GM18867 (cell line): ENCODE measurements at regions not wholly inside any gene's neighbourhood (a gene's known extent, or its start where the extent isn't known, plus 50 kb on each side); places are given as distances from the start of the nearest gene placed in this dataset.

ENCODE experiments used
- ATAC-seq: cut with Tn5 transposase; IDR thresholded peaks from one replicate; pipeline ENCODE4 v1.9.1; 2021; ENCODE audit warnings: mild to moderate bottlenecking, moderate library complexity; ENCODE audit not compliant: unreplicated experiment

DNA sequence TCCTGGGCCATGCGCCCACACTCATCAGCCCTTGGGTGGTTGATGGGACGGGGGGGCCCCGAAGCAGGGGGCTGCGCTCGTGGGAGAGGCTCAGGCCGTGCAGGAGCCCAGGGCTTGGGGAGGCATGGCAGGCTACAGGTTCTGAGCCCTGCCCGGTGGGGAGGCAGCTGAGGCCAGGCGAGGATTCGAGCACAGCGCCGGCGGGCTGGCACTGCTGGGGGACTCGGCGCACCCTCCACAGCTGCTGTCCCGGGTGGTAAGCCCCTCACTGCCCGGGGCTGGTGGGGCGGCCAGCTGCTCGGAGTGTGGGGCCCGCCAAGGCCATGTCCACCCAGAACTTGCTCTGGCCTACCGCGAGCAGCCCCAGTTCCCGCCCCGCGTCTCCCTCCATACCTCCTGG is 295.8 kb upstream of the SEL1L start:
- no peak for ATAC-seq

DNA sequence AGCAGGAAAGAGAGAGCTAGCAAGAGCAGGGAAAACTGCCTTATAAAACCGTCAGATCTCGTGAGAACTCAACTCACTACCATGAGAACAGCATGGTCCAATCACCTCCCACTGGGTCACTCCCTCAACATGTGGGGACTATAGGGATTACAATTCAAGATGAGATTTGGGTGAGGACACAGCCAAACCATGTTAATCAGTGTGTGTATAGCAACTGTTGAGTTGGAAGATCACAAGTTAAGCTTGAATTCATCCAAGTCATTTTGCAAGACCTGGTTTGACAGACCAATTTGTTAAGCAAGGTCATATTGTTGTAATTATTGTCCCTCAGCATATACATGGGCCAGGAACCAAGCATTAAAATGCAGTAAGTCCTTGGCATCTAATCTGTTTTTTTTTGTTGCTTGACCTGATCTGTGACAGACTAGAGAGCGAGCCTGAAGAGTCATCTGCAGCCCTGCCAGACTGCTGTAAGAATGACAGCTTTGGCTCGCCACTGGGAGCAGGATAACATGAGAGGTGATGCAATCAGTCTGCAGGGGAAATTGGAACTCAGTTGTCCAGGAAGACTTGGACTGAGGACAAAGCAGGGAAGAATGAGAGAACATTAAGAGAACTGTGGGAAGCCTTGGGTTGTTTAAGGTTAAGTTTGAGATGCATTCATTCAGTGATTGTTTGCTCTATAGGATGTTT is 297.6 kb upstream of the SEL1L start:
- ATAC-seq: no peak

DNA sequence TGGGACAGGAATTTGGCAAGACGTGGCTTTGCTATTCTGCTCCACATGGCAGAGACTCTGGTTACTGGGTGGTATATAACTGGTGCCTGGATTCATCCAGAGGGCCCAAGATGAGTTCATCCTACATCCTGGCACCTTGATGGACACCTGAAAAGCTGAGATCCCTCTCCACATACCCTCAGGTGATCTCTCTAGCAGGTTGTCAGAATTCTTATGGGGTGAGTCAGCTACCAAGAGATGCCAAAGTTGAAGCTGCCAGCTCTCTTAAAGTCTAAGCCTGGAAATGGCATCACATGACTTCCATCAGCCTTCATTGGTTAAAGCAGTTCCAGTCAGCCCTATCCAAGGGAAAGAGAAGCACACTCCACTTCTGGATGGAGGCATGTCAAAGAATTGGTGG is 300.7 kb upstream of the SEL1L start:
- ATAC-seq: no peak

- no peak for ATAC-seq
These were observed 303.7 kb upstream of the SEL1L start for GRCh38 chr14:81837304-81837703.

DNA sequence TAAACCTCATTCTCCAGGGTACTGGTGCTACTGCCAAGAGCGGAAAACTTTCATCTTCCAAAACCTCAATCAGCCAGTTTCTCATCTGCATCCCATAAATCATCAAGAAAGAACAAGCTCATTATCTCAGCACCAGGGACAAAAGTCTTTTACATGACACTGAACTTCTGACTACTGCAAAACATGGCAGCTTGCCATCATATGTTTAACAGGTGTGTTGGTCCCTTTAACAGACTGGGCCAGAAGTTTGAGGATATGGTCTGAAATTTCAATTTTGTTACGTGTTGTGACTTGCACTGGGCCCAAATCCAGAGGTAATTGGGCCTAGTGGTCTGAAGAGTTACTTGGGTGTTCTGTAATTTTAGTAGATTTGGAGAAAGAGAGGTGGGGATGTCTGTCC is 305.4 kb upstream of the SEL1L start:
- no peak for ATAC-seq

- ATAC-seq: no peak
These were observed 307.7 kb upstream of the SEL1L start for GRCh38 chr14:81841346-81841745.

GRCh38 chr14:81849714-81850113 is 316.1 kb upstream of the SEL1L start:
- ATAC-seq: no peak

DNA sequence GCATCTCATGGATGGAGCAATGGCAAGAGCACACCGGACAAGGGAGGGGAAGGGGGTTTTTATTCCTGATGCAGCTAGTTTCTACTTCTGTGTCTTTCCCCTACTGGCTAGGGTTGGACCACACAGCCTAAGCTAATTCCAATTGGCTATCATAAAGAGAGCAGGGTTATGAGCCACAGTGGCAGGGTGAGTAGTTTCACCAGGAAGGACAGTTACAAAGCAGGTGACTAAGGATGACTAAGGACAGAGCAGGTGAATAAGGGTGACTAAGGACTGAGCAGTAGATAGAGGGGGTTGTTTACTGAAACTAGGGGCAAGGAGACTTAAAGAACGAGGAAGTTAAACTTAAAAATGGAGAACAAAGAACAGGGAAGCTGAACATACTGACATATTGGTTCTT is 321.4 kb upstream of the SEL1L start:
- ATAC-seq: no peak

DNA sequence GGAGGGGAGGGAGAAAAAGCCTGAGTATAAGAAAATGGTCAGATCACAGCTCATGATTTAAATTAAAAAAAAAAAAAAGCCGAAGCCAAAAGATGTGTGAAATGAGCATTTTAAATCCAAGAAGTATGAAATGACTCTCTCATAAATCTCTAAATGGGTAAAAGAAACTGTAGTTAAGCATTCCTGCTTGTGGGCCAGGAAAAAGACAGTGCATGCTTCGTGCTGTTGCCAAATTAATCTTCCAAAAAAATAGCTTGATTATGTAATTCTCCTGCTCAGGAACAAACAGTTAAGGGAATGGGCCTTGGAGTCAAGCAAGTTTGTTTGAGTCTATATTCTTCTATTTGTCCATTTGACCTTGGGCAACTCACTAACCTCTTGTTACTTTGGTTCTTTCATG is 325.4 kb upstream of the SEL1L start:
- ATAC-seq: no peak

DNA sequence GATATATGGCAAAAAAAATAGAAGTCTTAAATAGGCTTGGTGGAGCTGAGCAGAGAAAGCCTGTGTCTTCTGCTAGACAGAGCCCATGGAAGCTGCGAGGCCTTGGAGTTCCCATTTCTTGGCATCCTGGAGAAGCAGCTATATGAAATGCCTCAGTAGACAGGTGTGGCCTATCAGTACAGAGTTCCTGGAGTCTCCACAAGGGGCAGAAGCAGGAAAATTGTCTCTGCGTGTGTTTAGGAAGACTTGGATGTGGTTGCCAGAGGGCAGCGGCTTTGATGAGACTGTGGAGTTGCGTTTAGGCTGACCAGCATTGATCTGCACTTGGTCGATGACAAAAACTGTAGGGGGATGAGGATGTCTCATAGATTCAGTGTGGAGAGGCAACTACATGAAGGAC is 334.5 kb upstream of the SEL1L start:
- ATAC-seq: no peak

GRCh38 chr14:81871706-81872105 is 338.1 kb upstream of the SEL1L start:
- ATAC-seq: no peak

GRCh38 chr14:81884382-81884781 is 350.7 kb upstream of the SEL1L start:
- ATAC-seq: no peak

DNA sequence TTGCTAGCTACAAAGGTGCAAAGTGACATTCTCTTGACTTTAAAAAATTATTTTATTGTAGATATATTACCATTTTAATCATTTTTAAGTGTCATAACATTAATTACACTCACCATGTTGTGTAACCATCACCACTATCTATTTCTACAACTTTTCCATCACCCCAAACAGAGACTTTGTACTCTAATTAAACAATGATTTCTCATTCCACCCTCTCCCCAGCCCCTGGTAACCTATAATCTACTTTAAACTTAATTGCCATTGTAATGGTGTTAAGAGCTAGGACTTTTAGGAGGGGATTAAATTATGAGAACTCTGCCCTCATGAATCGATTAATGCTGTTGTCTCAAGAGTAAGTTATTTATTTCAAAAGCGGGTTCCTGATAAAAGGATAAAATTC is 352.9 kb upstream of the SEL1L start:
- ATAC-seq: no peak

DNA sequence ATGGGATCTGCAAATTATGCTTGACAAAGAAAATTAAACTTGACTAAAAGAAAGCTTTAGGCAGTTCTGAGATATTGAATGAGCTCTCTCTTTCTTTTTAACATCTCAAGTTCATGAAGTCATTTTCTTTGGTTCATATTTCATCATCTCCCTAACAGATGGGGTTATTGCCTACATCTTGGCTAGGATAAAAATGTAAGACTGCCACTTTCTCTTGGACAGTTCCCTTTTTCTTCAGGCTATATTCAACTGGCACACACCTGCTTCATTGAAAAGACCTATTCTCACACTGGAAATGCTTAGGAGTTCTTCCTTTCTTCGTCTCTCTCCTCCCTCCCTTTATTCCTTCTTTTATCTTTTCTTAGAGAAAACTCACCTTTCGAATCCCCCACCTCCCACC is 355.9 kb upstream of the SEL1L start:
- no peak for ATAC-seq

DNA sequence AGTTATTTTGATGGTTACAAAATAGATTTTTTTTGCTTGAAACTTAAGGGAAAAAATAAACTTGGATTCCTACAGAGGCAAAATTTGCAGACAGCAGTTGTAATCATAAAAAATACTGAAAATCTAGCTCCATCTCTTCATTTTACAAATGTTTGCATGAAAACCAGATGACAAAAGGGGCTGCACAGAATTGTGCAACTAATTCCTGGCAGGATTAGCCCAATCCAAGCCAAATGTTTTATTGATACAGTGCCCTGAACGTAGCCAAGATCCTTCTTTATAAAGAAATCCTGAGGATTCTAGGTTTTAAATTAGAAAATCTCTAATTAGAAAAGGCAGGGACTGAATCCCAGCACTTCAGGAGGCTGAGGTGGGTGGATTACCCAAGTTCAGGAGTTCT is 356.4 kb upstream of the SEL1L start:
- no peak for ATAC-seq

GRCh38 chr14:81903477-81903876 is 369.8 kb upstream of the SEL1L start:
- ATAC-seq: no peak

- no peak for ATAC-seq
These were observed 393.4 kb upstream of the SEL1L start for GRCh38 chr14:81927070-81927469.

DNA sequence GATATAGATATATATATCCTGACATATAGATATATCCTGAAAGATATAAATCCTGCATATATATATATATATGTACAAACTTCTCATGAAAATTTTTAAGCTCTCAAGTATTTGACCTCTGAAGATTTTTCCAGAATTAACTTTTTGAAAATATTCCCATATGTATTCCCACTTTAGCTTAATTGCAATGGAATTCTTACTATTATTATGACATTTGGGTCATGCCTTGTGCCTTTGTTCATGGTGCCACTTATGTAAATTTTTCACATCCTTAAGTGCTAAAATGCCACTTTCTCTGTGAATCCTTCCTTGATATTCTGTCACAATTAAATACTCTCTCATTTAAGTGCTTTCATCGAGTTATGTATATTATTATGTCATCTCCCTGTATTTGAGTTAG is 398.2 kb upstream of the SEL1L start:
- no peak for ATAC-seq

DNA sequence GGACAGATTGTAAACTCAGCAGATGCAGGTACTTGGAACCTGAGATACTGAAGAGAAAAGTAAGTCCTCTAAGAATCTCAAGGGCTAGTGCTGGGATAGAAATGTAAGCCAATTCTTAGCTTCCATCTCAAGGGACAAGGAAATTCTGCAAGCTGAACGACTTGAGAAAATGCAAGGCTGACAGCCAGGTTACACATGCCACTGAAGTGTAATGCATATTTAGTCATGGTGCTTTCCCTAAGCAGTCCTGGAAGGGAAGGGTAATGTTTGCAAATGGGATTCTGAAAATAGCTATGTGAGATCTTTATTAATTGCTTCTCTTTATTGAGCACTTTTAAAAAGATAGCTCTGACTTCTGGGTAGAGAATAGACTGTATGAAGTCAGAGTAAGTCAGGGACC is 402.7 kb upstream of the SEL1L start:
- no peak for ATAC-seq

- no peak for ATAC-seq
These were observed 403.2 kb upstream of the SEL1L start for GRCh38 chr14:81936902-81937301.

GRCh38 chr14:81938341-81938740 is 404.7 kb upstream of the SEL1L start:
- ATAC-seq: no peak

- ATAC-seq: no peak
These were observed 407.0 kb upstream of the SEL1L start for GRCh38 chr14:81940651-81941050.

DNA sequence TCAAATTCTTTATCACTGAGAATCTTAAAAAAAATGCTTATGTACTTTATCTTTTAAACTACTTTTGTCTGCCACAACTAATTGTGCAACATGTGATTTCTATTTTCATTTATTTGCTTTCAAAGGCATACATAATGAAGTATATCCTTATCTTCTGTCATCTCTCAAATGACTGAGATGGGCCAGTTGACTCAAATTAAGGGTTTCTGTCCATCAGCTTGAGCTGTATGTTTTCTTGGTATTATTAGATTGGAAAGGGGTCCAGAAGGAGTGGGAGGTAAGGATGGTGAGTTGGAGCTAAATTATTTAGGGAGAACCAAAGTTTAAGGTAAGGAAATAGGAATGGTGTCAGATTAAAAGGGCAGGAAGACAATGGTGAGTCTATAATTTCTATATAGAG is 408.4 kb upstream of the SEL1L start:
- no peak for ATAC-seq
